ENCODE measurements at regions not wholly inside any gene's neighbourhood (a gene's known extent, or its start where the extent isn't known, plus 50 kb on each side); places are given as distances from the start of the nearest gene placed in this dataset.

GRCh38 chr4:64614276-64614675 lies 205.0 kb upstream of the TECRL start:
- no peak for TF ChIP-seq CTCF (conservative IDR thresholded peaks at IDR 0.05; ENCODE audit: low read length)
- TF ChIP-seq EZH2phosphoT487 (IDR thresholded peaks at IDR 0.05; ENCODE audit: borderline replicate concordance, low read depth, low read length): no peak

Measured in OCI-LY7 (cell line).